ENCODE measurements at regions not wholly inside any gene's neighbourhood (a gene's known extent, or its start where the extent isn't known, plus 50 kb on each side); places are given as distances from the start of the nearest gene placed in this dataset.

GRCh38 chr6:112618849-112619248, 271.7 kb downstream of the RFPL4B start:
- Histone ChIP-seq H3K18ac (ENCODE audit: low read depth in 1 of 2, low read length in 2 of 2) (no peak overlapping the region), H4K91ac (ENCODE audit: low read length) (no peak overlapping the region), H3K4me1 (ENCODE audit: control insufficient read depth, insufficient read depth, low read depth, low read length) (no peaks in the 10 kb centered on the region), H4K8ac (ENCODE audit: low read length) (no peak overlapping the region), H3K9me3 (ENCODE audit: control insufficient read depth, low read length) (no peaks in the 10 kb centered on the region), H2BK120ac (ENCODE audit: low read depth, low read length) (no peak overlapping the region), H2BK12ac (ENCODE audit: low read length in 2 of 2) (no peak overlapping the region), H2BK5ac (ENCODE audit: low read depth, low read length, poor library complexity, severe bottlenecking) (no peak overlapping the region), H3K4me2 (ENCODE audit: low read length, poor library complexity, severe bottlenecking) (no peak overlapping the region), H3K4me3 (ENCODE audit: insufficient read depth in 1 of 2, low read depth in 1 of 2, low read length in 2 of 2) (no peak overlapping the region), H3K9ac (ENCODE audit: low read length) (no peak overlapping the region), H2BK15ac (ENCODE audit: low read depth, poor library complexity, severe bottlenecking) (no peak overlapping the region), H3K27me3 (ENCODE audit: control insufficient read depth in 1 of 2, insufficient read depth in 1 of 2, low read length in 2 of 2) (no peaks in the 10 kb centered on the region), H3K79me1 (replicated peaks; ENCODE audit: low read length, poor library complexity, severe bottlenecking) (no peaks in the 10 kb centered on the region), H2AFZ (ENCODE audit: low read depth, low read length) (no peak overlapping the region), H3K27ac (ENCODE audit: low read length, poor library complexity, severe bottlenecking) (no peak overlapping the region), H3K4ac (ENCODE audit: low read depth in 1 of 2, low read length in 2 of 2) (no peak overlapping the region), H3K23ac (ENCODE audit: low read length in 2 of 2) (no peak overlapping the region), H3K36me3 (ENCODE audit: control insufficient read depth in 1 of 2, insufficient read depth in 2 of 2, low read depth in 1 of 2, low read length in 2 of 2) (no peaks in the 10 kb centered on the region), H2AK5ac (ENCODE audit: low read length, severe bottlenecking) (no peak overlapping the region), H3K14ac (ENCODE audit: low read length in 2 of 2) (no peak overlapping the region)
- WGBS, result 71% methylated on average over 3 of the region's 3 CpGs
- no peak for DNase-seq

- Histone ChIP-seq H2BK12ac (ENCODE audit: low read length in 2 of 2) (no peak overlapping the region), H3K23ac (ENCODE audit: low read length in 2 of 2) (no peak overlapping the region)
- WGBS, result 53% methylated on average over 2 of the region's 3 CpGs
Measured at GRCh38 chr6:112620812-112621569, 273.9 kb downstream of the RFPL4B start.

GRCh38 chr6:112622036-112622435, 274.9 kb downstream of the RFPL4B start:
- no peak overlapping the region for H3K18ac ChIP-seq (ENCODE audit: low read depth in 1 of 2, low read length in 2 of 2)
- no peak overlapping the region for H3K27ac ChIP-seq (ENCODE audit: low read length, poor library complexity, severe bottlenecking)
- H4K8ac ChIP-seq (ENCODE audit: low read length), result no peak overlapping the region

More at GRCh38 chr6:112620812-112621569, 273.9 kb downstream of the RFPL4B start:
- no peak overlapping the region for H3K18ac ChIP-seq (ENCODE audit: low read depth in 1 of 2, low read length in 2 of 2)
- H3K14ac ChIP-seq (ENCODE audit: low read length in 2 of 2), result no peak overlapping the region
- H3K4ac ChIP-seq (ENCODE audit: low read depth in 1 of 2, low read length in 2 of 2), result no peak overlapping the region
- no peak overlapping the region for H4K91ac ChIP-seq (ENCODE audit: low read length)
- H3K4me2 ChIP-seq (ENCODE audit: low read length, poor library complexity, severe bottlenecking), result no peak overlapping the region
- H2AFZ ChIP-seq (ENCODE audit: low read depth, low read length), result no peak overlapping the region
- H2BK5ac ChIP-seq (ENCODE audit: low read depth, low read length, poor library complexity, severe bottlenecking), result no peak overlapping the region
- H3K4me1 ChIP-seq (ENCODE audit: control insufficient read depth, insufficient read depth, low read depth, low read length), result no peaks in the 10 kb centered on the region
- peak overlapping the region; percentile 48 for H2BK15ac ChIP-seq (ENCODE audit: low read depth, poor library complexity, severe bottlenecking)
- no peak overlapping the region for H4K8ac ChIP-seq (ENCODE audit: low read length)
- DNase-seq, result peak; percentile 58
- no peaks in the 10 kb centered on the region for H3K36me3 ChIP-seq (ENCODE audit: control insufficient read depth in 1 of 2, insufficient read depth in 2 of 2, low read depth in 1 of 2, low read length in 2 of 2)
- no peak overlapping the region for H2AK5ac ChIP-seq (ENCODE audit: low read length, severe bottlenecking)
- no peak overlapping the region for H3K27ac ChIP-seq (ENCODE audit: low read length, poor library complexity, severe bottlenecking)
- H2BK120ac ChIP-seq (ENCODE audit: low read depth, low read length), result no peak overlapping the region
- H3K4me3 ChIP-seq (ENCODE audit: insufficient read depth in 1 of 2, low read depth in 1 of 2, low read length in 2 of 2), result no peak overlapping the region
- no peak overlapping the region for H3K9ac ChIP-seq (ENCODE audit: low read length)
- H3K9me3 ChIP-seq (ENCODE audit: control insufficient read depth, low read length), result no peaks in the 10 kb centered on the region
- no peaks in the 10 kb centered on the region for H3K79me1 ChIP-seq (replicated peaks; ENCODE audit: low read length, poor library complexity, severe bottlenecking)
- H3K27me3 ChIP-seq (ENCODE audit: control insufficient read depth in 1 of 2, insufficient read depth in 1 of 2, low read length in 2 of 2), result no peaks in the 10 kb centered on the region

GRCh38 chr6:112626468-112627082, 279.4 kb downstream of the RFPL4B start:
- H3K4me1 ChIP-seq (ENCODE audit: control insufficient read depth, insufficient read depth, low read depth, low read length), result peaks cover 2% of the 10 kb centered on the region
- H3K4ac ChIP-seq (ENCODE audit: low read depth in 1 of 2, low read length in 2 of 2), result peak overlapping the region in 1 of 2 experiments; percentile 2
- H3K27me3 ChIP-seq (ENCODE audit: control insufficient read depth in 1 of 2, insufficient read depth in 1 of 2, low read length in 2 of 2), result no peaks in the 10 kb centered on the region
- peak overlapping the region; percentile 53 for H2BK5ac ChIP-seq (ENCODE audit: low read depth, low read length, poor library complexity, severe bottlenecking)
- no peak overlapping the region for H3K4me3 ChIP-seq (ENCODE audit: insufficient read depth in 1 of 2, low read depth in 1 of 2, low read length in 2 of 2)
- peak overlapping the region; percentile 53 for H2AFZ ChIP-seq (ENCODE audit: low read depth, low read length)
- H3K9me3 ChIP-seq (ENCODE audit: control insufficient read depth, low read length), result no peaks in the 10 kb centered on the region
- H3K79me1 ChIP-seq (replicated peaks; ENCODE audit: low read length, poor library complexity, severe bottlenecking), result no peaks in the 10 kb centered on the region
- no peak overlapping the region for H3K23ac ChIP-seq (ENCODE audit: low read length in 2 of 2)
- no peaks in the 10 kb centered on the region for H3K36me3 ChIP-seq (ENCODE audit: control insufficient read depth in 1 of 2, insufficient read depth in 2 of 2, low read depth in 1 of 2, low read length in 2 of 2)
- no peak overlapping the region for H2BK15ac ChIP-seq (ENCODE audit: low read depth, poor library complexity, severe bottlenecking)
- H3K27ac ChIP-seq (ENCODE audit: low read length, poor library complexity, severe bottlenecking), result peak overlapping the region; percentile 76
- no peak overlapping the region for H3K4me2 ChIP-seq (ENCODE audit: low read length, poor library complexity, severe bottlenecking)
- no peak overlapping the region for H3K14ac ChIP-seq (ENCODE audit: low read length in 2 of 2)
- peak overlapping the region; percentile 2 for H4K8ac ChIP-seq (ENCODE audit: low read length)
- peak; percentile 48 for DNase-seq
- H2BK12ac ChIP-seq (ENCODE audit: low read length in 2 of 2), result peak overlapping the region in 1 of 2 experiments; percentile 7
- H4K91ac ChIP-seq (ENCODE audit: low read length), result no peak overlapping the region
- H3K9ac ChIP-seq (ENCODE audit: low read length), result peak overlapping the region; percentile 66
- peak overlapping the region; percentile 8 to 66 for H3K18ac ChIP-seq (ENCODE audit: low read depth in 1 of 2, low read length in 2 of 2)
- WGBS, result 95% methylated on average over 6 of the region's 6 CpGs
- peak overlapping the region; percentile 31 for H2AK5ac ChIP-seq (ENCODE audit: low read length, severe bottlenecking)
- no peak overlapping the region for H2BK120ac ChIP-seq (ENCODE audit: low read depth, low read length)

More at GRCh38 chr6:112622036-112622435, 274.9 kb downstream of the RFPL4B start:
- Histone ChIP-seq H3K79me1 (replicated peaks; ENCODE audit: low read length, poor library complexity, severe bottlenecking) (no peaks in the 10 kb centered on the region), H2AFZ (ENCODE audit: low read depth, low read length) (no peak overlapping the region), H3K9ac (ENCODE audit: low read length) (no peak overlapping the region), H2AK5ac (ENCODE audit: low read length, severe bottlenecking) (no peak overlapping the region), H4K91ac (ENCODE audit: low read length) (no peak overlapping the region), H3K9me3 (ENCODE audit: control insufficient read depth, low read length) (no peaks in the 10 kb centered on the region), H3K4me3 (ENCODE audit: insufficient read depth in 1 of 2, low read depth in 1 of 2, low read length in 2 of 2) (no peak overlapping the region), H2BK12ac (ENCODE audit: low read length in 2 of 2) (no peak overlapping the region), H3K27me3 (ENCODE audit: control insufficient read depth in 1 of 2, insufficient read depth in 1 of 2, low read length in 2 of 2) (no peaks in the 10 kb centered on the region), H2BK5ac (ENCODE audit: low read depth, low read length, poor library complexity, severe bottlenecking) (no peak overlapping the region), H2BK120ac (ENCODE audit: low read depth, low read length) (no peak overlapping the region), H3K4me2 (ENCODE audit: low read length, poor library complexity, severe bottlenecking) (no peak overlapping the region), H3K36me3 (ENCODE audit: control insufficient read depth in 1 of 2, insufficient read depth in 2 of 2, low read depth in 1 of 2, low read length in 2 of 2) (no peaks in the 10 kb centered on the region), H3K4ac (ENCODE audit: low read depth in 1 of 2, low read length in 2 of 2) (no peak overlapping the region), H3K23ac (ENCODE audit: low read length in 2 of 2) (no peak overlapping the region), H2BK15ac (ENCODE audit: low read depth, poor library complexity, severe bottlenecking) (no peak overlapping the region), H3K14ac (ENCODE audit: low read length in 2 of 2) (no peak overlapping the region), H3K4me1 (ENCODE audit: control insufficient read depth, insufficient read depth, low read depth, low read length) (peaks cover 2% of the 10 kb centered on the region)
- peak; percentile 36 for DNase-seq

Measured in mesenchymal stem cell (in vitro differentiated cells and primary cell).